ENCODE measurements at regions not wholly inside any gene's neighbourhood (a gene's known extent, or its start where the extent isn't known, plus 50 kb on each side); places are given as distances from the start of the nearest gene placed in this dataset.
"Not testable (repeated sequence)": the region's sequence is repeated elsewhere in the genome, so short reads cannot be mapped to it uniquely, and the experiment has no call there.

DNA sequence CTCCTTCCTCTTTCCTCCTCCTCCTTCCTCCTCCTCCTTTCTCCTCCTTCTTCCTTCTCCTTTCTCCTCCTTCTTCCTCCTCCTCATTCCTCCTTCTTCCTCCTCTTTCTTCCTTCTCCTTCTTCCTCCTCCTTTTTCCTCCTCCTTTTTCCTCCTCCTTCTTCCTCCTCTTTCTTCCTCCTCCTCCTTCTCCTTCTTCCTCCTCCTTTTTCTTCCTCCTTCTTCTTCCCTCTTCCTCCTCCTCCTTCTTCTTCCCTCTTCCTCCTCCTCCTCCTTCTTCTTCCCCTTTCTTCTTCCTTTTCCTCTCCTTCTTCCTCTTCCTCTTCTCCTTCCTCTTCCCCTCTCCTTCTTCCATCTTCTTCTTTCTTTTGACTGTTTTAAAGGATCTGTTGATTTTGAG, 538.8 kb downstream of the TMEM38B start:
- no peak for TF ChIP-seq CTCF (IDR thresholded peaks at IDR 0.05)
- no peak for TF ChIP-seq POLR2A (IDR thresholded peaks at IDR 0.05)
- H3K4me1 ChIP-seq: no peaks in the 10 kb centered on the region
- H3K36me3 ChIP-seq: no peaks in the 10 kb centered on the region
- intact Hi-C loops (cut with DNase I; ENCODE audit: low total_unique reads): no loop called here
- DNase-seq: no peak
- no peaks in the 10 kb centered on the region for H3K9me3 ChIP-seq
- no peaks in the 10 kb centered on the region for H3K27me3 ChIP-seq
- no peak overlapping the region for H3K4me3 ChIP-seq
- no peak overlapping the region for H3K27ac ChIP-seq

DNA sequence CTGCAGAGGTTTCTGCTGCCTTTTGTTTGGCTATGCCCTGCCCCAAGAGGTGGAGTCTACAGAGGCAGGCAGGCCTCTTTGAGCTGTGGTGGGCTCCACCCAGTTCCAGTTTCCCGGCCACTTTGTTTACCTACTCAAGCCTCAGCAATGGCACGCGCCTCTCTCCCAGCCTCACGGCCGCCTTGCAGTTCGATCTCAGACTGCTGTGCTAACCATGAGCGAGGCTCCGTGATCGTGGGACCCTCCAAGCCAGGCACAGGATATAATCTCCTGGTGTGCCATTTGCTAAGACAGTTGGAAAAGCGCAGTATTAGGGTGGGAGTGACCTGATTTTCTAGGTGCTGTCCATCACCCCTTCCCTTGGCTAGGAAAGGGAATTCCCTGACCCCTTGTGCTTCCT, 566.6 kb downstream of the TMEM38B start:
- DNase-seq; intact Hi-C loops (cut with DNase I; ENCODE audit: low total_unique reads); H3K4me1 ChIP-seq; H3K9me3 ChIP-seq; H3K27ac ChIP-seq; H3K4me3 ChIP-seq; H3K36me3 ChIP-seq; H3K27me3 ChIP-seq: not testable (repeated sequence)

- intact Hi-C loops (cut with DNase I; ENCODE audit: low total_unique reads): no loop called here
- H3K27ac ChIP-seq: no peak overlapping the region
- no peak overlapping the region for H3K4me3 ChIP-seq
- H3K36me3 ChIP-seq: no peaks in the 10 kb centered on the region
- TF ChIP-seq CTCF (IDR thresholded peaks at IDR 0.05) (no peak), POLR2A (IDR thresholded peaks at IDR 0.05) (no peak)
- no peaks in the 10 kb centered on the region for H3K27me3 ChIP-seq
- H3K9me3 ChIP-seq: no peaks in the 10 kb centered on the region
- no peak for DNase-seq
- H3K4me1 ChIP-seq: no peaks in the 10 kb centered on the region
Measured at GRCh38 chr9:106277966-106278365, 583.6 kb downstream of the TMEM38B start.

- Histone ChIP-seq H3K36me3 (no peaks in the 10 kb centered on the region), H3K4me1 (no peaks in the 10 kb centered on the region), H3K9me3 (no peaks in the 10 kb centered on the region), H3K4me3 (no peak overlapping the region), H3K27me3 (no peaks in the 10 kb centered on the region), H3K27ac (no peak overlapping the region)
- TF ChIP-seq CTCF (IDR thresholded peaks at IDR 0.05) (no peak), POLR2A (IDR thresholded peaks at IDR 0.05) (no peak)
- no peak for DNase-seq
- intact Hi-C loops (cut with DNase I; ENCODE audit: low total_unique reads): no loop called here
Measured at GRCh38 chr9:106283769-106284168, 579.2 kb upstream of the ZNF462 start.

- Histone ChIP-seq H3K4me3 (no peak overlapping the region), H3K36me3 (no peaks in the 10 kb centered on the region), H3K27me3 (no peaks in the 10 kb centered on the region), H3K9me3 (no peaks in the 10 kb centered on the region), H3K4me1 (no peaks in the 10 kb centered on the region), H3K27ac (no peak overlapping the region)
- DNase-seq: no peak
- TF ChIP-seq CTCF (IDR thresholded peaks at IDR 0.05) (no peak), POLR2A (IDR thresholded peaks at IDR 0.05) (no peak)
- intact Hi-C loops (cut with DNase I; ENCODE audit: low total_unique reads): no loop called here
Measured at GRCh38 chr9:106284296-106284695, 578.7 kb upstream of the ZNF462 start.

DNA sequence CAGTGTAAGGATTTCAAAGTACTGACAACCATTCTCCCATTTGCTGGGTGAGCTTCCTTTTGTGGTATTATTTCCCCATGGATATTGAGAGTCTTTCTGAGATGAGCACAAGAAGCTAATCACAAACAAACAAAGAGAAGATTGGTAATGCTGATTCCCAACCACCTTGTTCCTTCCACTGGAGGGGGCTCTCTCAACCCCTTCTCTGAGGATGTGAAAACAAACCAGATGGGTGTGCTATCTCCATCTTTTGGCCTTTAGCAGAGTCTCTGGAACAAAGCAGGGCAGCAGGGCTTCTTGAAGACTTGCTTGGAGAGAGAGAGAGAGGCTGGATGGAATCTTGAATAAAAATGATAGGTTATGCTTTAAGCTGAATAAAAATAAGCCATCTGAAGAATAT, 576.7 kb upstream of the ZNF462 start:
- Histone ChIP-seq H3K36me3 (no peaks in the 10 kb centered on the region), H3K27me3 (no peaks in the 10 kb centered on the region), H3K9me3 (no peaks in the 10 kb centered on the region), H3K4me3 (no peak overlapping the region), H3K4me1 (no peaks in the 10 kb centered on the region), H3K27ac (peak overlapping the region; percentile 9 to 47)
- intact Hi-C loops (cut with DNase I; ENCODE audit: low total_unique reads): no loop called here
- TF ChIP-seq POLR2A (IDR thresholded peaks at IDR 0.05) (no peak), CTCF (IDR thresholded peaks at IDR 0.05) (no peak)
- DNase-seq: no peak

Data from uterus (tissue), 3 donors.